ENCODE measurements at regions not wholly inside any gene's neighbourhood (a gene's known extent, or its start where the extent isn't known, plus 50 kb on each side); places are given as distances from the start of the nearest gene placed in this dataset.

- H3K9me3 ChIP-seq (ENCODE audit: low read depth), result no peaks in the 10 kb centered on the region
- H3K36me3 ChIP-seq, result no peaks in the 10 kb centered on the region
- H3K27ac ChIP-seq, result no peak overlapping the region
- H3K27me3 ChIP-seq, result no peaks in the 10 kb centered on the region
- TF ChIP-seq, protein P1, sequence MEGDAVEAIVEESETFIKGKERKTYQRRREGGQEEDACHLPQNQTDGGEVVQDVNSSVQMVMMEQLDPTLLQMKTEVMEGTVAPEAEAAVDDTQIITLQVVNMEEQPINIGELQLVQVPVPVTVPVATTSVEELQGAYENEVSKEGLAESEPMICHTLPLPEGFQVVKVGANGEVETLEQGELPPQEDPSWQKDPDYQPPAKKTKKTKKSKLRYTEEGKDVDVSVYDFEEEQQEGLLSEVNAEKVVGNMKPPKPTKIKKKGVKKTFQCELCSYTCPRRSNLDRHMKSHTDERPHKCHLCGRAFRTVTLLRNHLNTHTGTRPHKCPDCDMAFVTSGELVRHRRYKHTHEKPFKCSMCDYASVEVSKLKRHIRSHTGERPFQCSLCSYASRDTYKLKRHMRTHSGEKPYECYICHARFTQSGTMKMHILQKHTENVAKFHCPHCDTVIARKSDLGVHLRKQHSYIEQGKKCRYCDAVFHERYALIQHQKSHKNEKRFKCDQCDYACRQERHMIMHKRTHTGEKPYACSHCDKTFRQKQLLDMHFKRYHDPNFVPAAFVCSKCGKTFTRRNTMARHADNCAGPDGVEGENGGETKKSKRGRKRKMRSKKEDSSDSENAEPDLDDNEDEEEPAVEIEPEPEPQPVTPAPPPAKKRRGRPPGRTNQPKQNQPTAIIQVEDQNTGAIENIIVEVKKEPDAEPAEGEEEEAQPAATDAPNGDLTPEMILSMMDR (IDR thresholded peaks at IDR 0.05; ENCODE audit: low read depth, low read length), result no peak
- no peak overlapping the region for H3K4me3 ChIP-seq
- DNase-seq (ENCODE audit: low read depth in 1 of 2, low spot score in 1 of 2), result no peak
- H3K4me1 ChIP-seq (ENCODE audit: low read depth), result no peaks in the 10 kb centered on the region
These were observed 970.5 kb downstream of the TTLL7 start for GRCh38 chr1:83028467-83028866.

- Histone ChIP-seq H3K4me3 (no peak overlapping the region), H3K27me3 (no peaks in the 10 kb centered on the region), H3K4me1 (ENCODE audit: low read depth) (no peaks in the 10 kb centered on the region), H3K36me3 (no peaks in the 10 kb centered on the region), H3K9me3 (ENCODE audit: low read depth) (no peaks in the 10 kb centered on the region), H3K27ac (no peak overlapping the region)
- DNase-seq (ENCODE audit: low read depth in 1 of 2, low spot score in 1 of 2), result no peak
- TF ChIP-seq, protein P1 (IDR thresholded peaks at IDR 0.05; ENCODE audit: low read depth, low read length), result no peak
These were observed 971.4 kb downstream of the TTLL7 start for GRCh38 chr1:83027511-83027910.

DNA sequence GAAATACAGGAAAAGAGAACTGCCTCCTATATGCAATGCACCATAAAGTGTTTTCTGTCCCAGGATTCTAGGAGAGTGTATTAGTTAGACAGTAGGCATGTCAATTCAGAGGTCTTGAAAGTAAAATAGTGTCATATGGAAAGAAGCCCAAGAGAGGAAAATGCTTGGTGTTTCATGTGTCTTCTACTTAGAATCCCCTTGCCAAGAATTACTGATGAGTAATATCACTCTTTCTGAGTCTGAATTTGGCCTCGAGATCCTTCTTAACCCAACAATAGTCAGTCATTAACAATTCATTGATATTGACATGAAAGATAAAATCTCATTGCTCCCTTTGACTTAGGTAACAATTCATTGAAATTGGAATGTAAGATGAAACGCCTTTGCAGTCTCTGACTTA is 972.2 kb downstream of the TTLL7 start:
- H3K36me3 ChIP-seq, result no peaks in the 10 kb centered on the region
- H3K27me3 ChIP-seq, result no peaks in the 10 kb centered on the region
- no peak for DNase-seq (ENCODE audit: low read depth in 1 of 2, low spot score in 1 of 2)
- no peak overlapping the region for H3K27ac ChIP-seq
- TF ChIP-seq, protein P1 (IDR thresholded peaks at IDR 0.05; ENCODE audit: low read depth, low read length), result no peak
- H3K4me3 ChIP-seq, result no peak overlapping the region
- H3K4me1 ChIP-seq (ENCODE audit: low read depth), result no peaks in the 10 kb centered on the region
- no peaks in the 10 kb centered on the region for H3K9me3 ChIP-seq (ENCODE audit: low read depth)

DNA sequence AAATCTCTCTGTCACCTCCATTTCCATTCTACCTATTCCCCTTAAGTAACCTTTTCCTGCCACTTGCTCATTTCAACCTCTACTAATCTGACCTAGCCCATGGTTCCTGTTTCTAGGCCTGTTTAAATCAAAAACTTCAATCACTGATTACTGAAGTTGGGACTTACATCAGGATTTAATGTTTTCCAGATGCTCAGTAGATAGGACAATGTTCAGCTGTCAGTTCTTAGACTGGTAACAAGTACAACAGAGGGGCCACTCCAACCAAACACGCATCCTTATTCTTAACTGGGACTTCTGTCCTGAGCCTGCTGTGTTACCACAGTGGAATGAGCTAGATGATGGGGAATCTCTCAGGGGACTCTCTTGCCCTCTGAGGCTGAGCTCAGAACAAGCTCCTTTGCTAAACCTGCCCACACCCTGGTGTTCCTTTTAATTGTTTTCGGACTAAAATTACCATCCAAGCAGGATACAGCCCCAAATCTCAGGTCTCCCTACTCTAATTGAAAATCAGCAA is 974.6 kb downstream of the TTLL7 start:
- TF ChIP-seq, protein P1 (IDR thresholded peaks at IDR 0.05; ENCODE audit: low read depth, low read length), result no peak
- no peak overlapping the region for H3K27ac ChIP-seq
- H3K36me3 ChIP-seq, result no peaks in the 10 kb centered on the region
- no peaks in the 10 kb centered on the region for H3K4me1 ChIP-seq (ENCODE audit: low read depth)
- H3K4me3 ChIP-seq, result no peak overlapping the region
- H3K27me3 ChIP-seq, result no peaks in the 10 kb centered on the region
- no peak for DNase-seq (ENCODE audit: low read depth in 1 of 2, low spot score in 1 of 2)
- H3K9me3 ChIP-seq (ENCODE audit: low read depth), result no peaks in the 10 kb centered on the region

- TF ChIP-seq, protein P1 (IDR thresholded peaks at IDR 0.05; ENCODE audit: low read depth, low read length), result no peak
- no peak for DNase-seq (ENCODE audit: low read depth in 1 of 2, low spot score in 1 of 2)
- Histone ChIP-seq H3K27ac (no peak overlapping the region), H3K36me3 (no peaks in the 10 kb centered on the region), H3K27me3 (no peaks in the 10 kb centered on the region), H3K4me1 (ENCODE audit: low read depth) (peaks cover 2% of the 10 kb centered on the region), H3K9me3 (ENCODE audit: low read depth) (no peaks in the 10 kb centered on the region), H3K4me3 (no peak overlapping the region)
These were observed 975.7 kb downstream of the TTLL7 start for GRCh38 chr1:83023212-83023611.

- Histone ChIP-seq H3K27me3 (no peaks in the 10 kb centered on the region), H3K36me3 (no peaks in the 10 kb centered on the region), H3K4me1 (ENCODE audit: low read depth) (peaks cover 11% of the 10 kb centered on the region), H3K27ac (no peak overlapping the region), H3K4me3 (no peak overlapping the region), H3K9me3 (ENCODE audit: low read depth) (no peaks in the 10 kb centered on the region)
- TF ChIP-seq, protein P1 (IDR thresholded peaks at IDR 0.05; ENCODE audit: low read depth, low read length), result no peak
- DNase-seq (ENCODE audit: low read depth in 1 of 2, low spot score in 1 of 2), result no peak
These were observed 976.7 kb downstream of the TTLL7 start for GRCh38 chr1:83022206-83022605.
